Liver (tissue), 7 donors: ENCODE measurements at regions not wholly inside any gene's neighbourhood (a gene's known extent, or its start where the extent isn't known, plus 50 kb on each side); places are given as distances from the start of the nearest gene placed in this dataset.

Experiments used
- DNase-seq: peaks from one replicate; pipeline ENCODE4 v3.0.0-alpha.2; 2017; ENCODE audit warnings: low spot score
- H3K27ac ChIP-seq, 2 donors: one replicate each; pipeline ENCODE4 v1.7.0; 2013; ENCODE audit warnings: inconsistent platforms in 2 of 2, low read length in 2 of 2, control low read depth in 1 of 2, low read depth in 1 of 2, mild to moderate bottlenecking in 1 of 2
- H3K27me3 ChIP-seq, 4 donors: one replicate each; pipeline versions ENCODE4 v1.6.1 to v1.7.0; 2013; ENCODE audit warnings: low read length in 3 of 4, inconsistent platforms in 1 of 4, mild to moderate bottlenecking in 1 of 4, moderate library complexity in 1 of 4; ENCODE audit not compliant: control insufficient read depth in 4 of 4, insufficient read depth in 4 of 4
- H3K36me3 ChIP-seq, 4 donors: one replicate each; pipeline versions ENCODE4 v1.6.1 to v1.7.0; 2013; ENCODE audit warnings: low read length in 3 of 4, mild to moderate bottlenecking in 3 of 4, low read depth in 1 of 4, moderate library complexity in 1 of 4; ENCODE audit not compliant: control insufficient read depth in 4 of 4, insufficient read depth in 3 of 4
- H3K4me1 ChIP-seq, 4 donors: one replicate each; pipeline versions ENCODE4 v1.6.1 to v1.7.0; 2013; ENCODE audit warnings: low read length in 3 of 4, mild to moderate bottlenecking in 3 of 4, moderate library complexity in 1 of 4; ENCODE audit not compliant: control insufficient read depth in 4 of 4, insufficient read depth in 4 of 4
- H3K4me3 ChIP-seq, 3 donors: one replicate each; pipeline versions ENCODE4 v1.6.1 to v1.7.0; 2013; ENCODE audit warnings: low read length in 3 of 3, control low read depth in 1 of 3, low read depth in 1 of 3, mild to moderate bottlenecking in 1 of 3
- H3K9ac ChIP-seq, 2 donors: one replicate each; pipeline ENCODE4 v1.7.0; 2013; ENCODE audit warnings: low read length in 2 of 2, mild to moderate bottlenecking in 2 of 2, moderate library complexity in 2 of 2, control low read depth in 1 of 2, low read depth in 1 of 2
- H3K9me3 ChIP-seq, 4 donors: one replicate each; pipeline versions ENCODE4 v1.6.1 to v1.7.0; 2013; ENCODE audit warnings: low read length in 3 of 4; ENCODE audit not compliant: control insufficient read depth in 4 of 4
- EGR1 ChIP-seq, 2 donors: IDR thresholded peaks; 2 replicates each; pipeline ENCODE4 v1.6.1; 2016 to 2018; ENCODE audit warnings: antibody characterized with exemption in 2 of 2, low read depth in 2 of 2
- FOXA2 ChIP-seq: IDR thresholded peaks from 2 replicates; pipeline ENCODE4 v1.6.1; 2016; ENCODE audit warnings: antibody characterized with exemption
- GABPA ChIP-seq, 2 donors: IDR thresholded peaks in 1 of 2; conservative IDR thresholded peaks in 1 of 2; 2 replicates each; pipeline ENCODE4 v1.6.1; 2016; ENCODE audit warnings: antibody characterized with exemption in 2 of 2, mild to moderate bottlenecking in 1 of 2, moderate library complexity in 1 of 2
- JUND ChIP-seq, 2 donors: IDR thresholded peaks; 2 replicates each; pipeline ENCODE4 v1.6.1; 2016; ENCODE audit warnings: antibody characterized with exemption in 2 of 2
- MAX ChIP-seq: IDR thresholded peaks from 2 replicates; pipeline ENCODE4 v1.6.1; 2016; ENCODE audit warnings: antibody characterized with exemption
- RAD21 ChIP-seq, 2 donors: IDR thresholded peaks; 2 replicates each; pipeline ENCODE4 v1.6.1; 2016; ENCODE audit warnings: antibody characterized with exemption in 2 of 2, mild to moderate bottlenecking in 2 of 2
- RXRA ChIP-seq, 2 donors: IDR thresholded peaks; 2 replicates each; pipeline ENCODE4 v1.6.1; 2017 to 2018; ENCODE audit warnings: antibody characterized with exemption in 2 of 2, mild to moderate bottlenecking in 1 of 2
- SP1 ChIP-seq: IDR thresholded peaks from 2 replicates; pipeline ENCODE4 v1.6.1; 2018; ENCODE audit warnings: antibody characterized with exemption, mild to moderate bottlenecking
- TAF1 ChIP-seq: conservative IDR thresholded peaks from 2 replicates; pipeline ENCODE4 v1.6.1; 2016; ENCODE audit warnings: antibody characterized with exemption, mild to moderate bottlenecking
- YY1 ChIP-seq: IDR thresholded peaks from 2 replicates; pipeline ENCODE4 v1.6.1; 2016; ENCODE audit warnings: antibody characterized with exemption, mild to moderate bottlenecking
- WGBS: extraction: QIAGEN DNeasy Blood & Tissue Kit; methylation state at CpG from one replicate; pipeline ENCODE4 v1.1.7; 2013; 5-methylcytosine and 5-hydroxymethylcytosine counted together
- TF ChIP-seq, protein P1 (sequence below): IDR thresholded peaks from 2 replicates; pipeline ENCODE4 v1.6.1; 2016; ENCODE audit warnings: antibody characterized with exemption
- TF ChIP-seq, protein P2 (sequence below): IDR thresholded peaks from 2 replicates; pipeline ENCODE4 v1.6.1; 2016; ENCODE audit warnings: antibody characterized with exemption, mild to moderate bottlenecking
- donor health status: healthy.
- donor health status: healthy.
- donor health status: healthy.
- donor health status: healthy.

DNA sequence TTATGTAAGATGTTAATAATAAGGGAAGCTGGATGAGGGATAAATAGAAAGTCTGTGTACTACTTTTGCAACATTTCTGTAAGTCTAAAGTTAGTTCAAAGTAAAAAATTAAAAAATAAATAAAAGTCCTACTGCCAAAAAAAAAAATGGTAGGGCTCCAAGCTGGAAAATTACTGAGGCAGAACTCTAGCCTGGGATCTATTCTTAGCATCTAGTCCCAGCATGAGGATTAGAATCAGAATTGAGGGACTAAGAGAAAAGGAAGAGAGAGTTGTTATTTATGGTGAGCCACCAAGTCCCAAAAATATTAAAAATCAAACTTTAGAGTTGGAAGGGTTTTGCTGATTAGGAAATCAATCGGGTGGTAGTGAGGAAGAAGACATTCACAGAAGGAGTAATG, 110.3 kb downstream of the CYB561 start:
- Histone ChIP-seq H3K9me3 (no peaks in the 10 kb centered on the region), H3K9ac (no peak overlapping the region), H3K27ac (no peak overlapping the region), H3K4me3 (no peak overlapping the region), H3K4me1 (no peaks in the 10 kb centered on the region), H3K27me3 (no peaks in the 10 kb centered on the region), H3K36me3 (no peaks in the 10 kb centered on the region)
- TF ChIP-seq SP1, result no peak
- no peak for TF ChIP-seq JUND (IDR thresholded peaks at IDR 0.05)
- no peak for TF ChIP-seq GABPA (IDR thresholded peaks at IDR 0.05 in 1 of 2, conservative IDR thresholded peaks at IDR 0.05 in 1 of 2)
- no peak for TF ChIP-seq RXRA (IDR thresholded peaks at IDR 0.05)
- TF ChIP-seq, protein P1, sequence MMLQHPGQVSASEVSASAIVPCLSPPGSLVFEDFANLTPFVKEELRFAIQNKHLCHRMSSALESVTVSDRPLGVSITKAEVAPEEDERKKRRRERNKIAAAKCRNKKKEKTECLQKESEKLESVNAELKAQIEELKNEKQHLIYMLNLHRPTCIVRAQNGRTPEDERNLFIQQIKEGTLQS, result no peak
- TF ChIP-seq MAX, result no peak
- TF ChIP-seq, protein P2, sequence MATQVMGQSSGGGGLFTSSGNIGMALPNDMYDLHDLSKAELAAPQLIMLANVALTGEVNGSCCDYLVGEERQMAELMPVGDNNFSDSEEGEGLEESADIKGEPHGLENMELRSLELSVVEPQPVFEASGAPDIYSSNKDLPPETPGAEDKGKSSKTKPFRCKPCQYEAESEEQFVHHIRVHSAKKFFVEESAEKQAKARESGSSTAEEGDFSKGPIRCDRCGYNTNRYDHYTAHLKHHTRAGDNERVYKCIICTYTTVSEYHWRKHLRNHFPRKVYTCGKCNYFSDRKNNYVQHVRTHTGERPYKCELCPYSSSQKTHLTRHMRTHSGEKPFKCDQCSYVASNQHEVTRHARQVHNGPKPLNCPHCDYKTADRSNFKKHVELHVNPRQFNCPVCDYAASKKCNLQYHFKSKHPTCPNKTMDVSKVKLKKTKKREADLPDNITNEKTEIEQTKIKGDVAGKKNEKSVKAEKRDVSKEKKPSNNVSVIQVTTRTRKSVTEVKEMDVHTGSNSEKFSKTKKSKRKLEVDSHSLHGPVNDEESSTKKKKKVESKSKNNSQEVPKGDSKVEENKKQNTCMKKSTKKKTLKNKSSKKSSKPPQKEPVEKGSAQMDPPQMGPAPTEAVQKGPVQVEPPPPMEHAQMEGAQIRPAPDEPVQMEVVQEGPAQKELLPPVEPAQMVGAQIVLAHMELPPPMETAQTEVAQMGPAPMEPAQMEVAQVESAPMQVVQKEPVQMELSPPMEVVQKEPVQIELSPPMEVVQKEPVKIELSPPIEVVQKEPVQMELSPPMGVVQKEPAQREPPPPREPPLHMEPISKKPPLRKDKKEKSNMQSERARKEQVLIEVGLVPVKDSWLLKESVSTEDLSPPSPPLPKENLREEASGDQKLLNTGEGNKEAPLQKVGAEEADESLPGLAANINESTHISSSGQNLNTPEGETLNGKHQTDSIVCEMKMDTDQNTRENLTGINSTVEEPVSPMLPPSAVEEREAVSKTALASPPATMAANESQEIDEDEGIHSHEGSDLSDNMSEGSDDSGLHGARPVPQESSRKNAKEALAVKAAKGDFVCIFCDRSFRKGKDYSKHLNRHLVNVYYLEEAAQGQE, result no peak
- TF ChIP-seq RAD21 (IDR thresholded peaks at IDR 0.05), result no peak
- TF ChIP-seq TAF1, result no peak
- 80% methylated on average over 1 of the region's 1 CpG for WGBS
- no peak for DNase-seq

DNA sequence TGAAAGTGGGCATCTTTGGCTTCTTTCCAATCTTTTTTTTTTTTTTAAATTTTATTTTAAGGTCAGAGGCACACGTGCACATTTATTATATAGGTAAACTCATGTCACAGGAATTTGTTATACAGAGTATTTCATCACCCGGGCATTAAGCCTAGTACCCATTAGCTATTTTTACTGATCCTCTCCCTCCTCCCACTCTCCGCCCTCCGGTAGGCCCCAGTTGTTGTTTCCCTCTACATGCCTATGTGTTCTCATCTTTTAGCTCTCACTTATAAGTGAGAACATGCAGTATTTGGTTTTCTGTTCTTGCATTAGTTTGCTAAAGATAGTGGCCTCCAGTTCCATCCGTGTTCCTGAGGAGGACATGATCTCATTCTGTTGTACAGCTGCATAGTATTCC, 108.5 kb downstream of the CYB561 start:
- 93% methylated on average over 5 of the region's 5 CpGs for WGBS
- H3K4me1 ChIP-seq, result no peaks in the 10 kb centered on the region
- no peak overlapping the region for H3K27ac ChIP-seq
- DNase-seq, result no peak
- H3K27me3 ChIP-seq, result no peaks in the 10 kb centered on the region
- no peak overlapping the region for H3K4me3 ChIP-seq
- H3K36me3 ChIP-seq, result no peaks in the 10 kb centered on the region
- no peaks in the 10 kb centered on the region for H3K9me3 ChIP-seq
- H3K9ac ChIP-seq, result no peak overlapping the region
- TF ChIP-seq, protein P2, result no peak

DNA sequence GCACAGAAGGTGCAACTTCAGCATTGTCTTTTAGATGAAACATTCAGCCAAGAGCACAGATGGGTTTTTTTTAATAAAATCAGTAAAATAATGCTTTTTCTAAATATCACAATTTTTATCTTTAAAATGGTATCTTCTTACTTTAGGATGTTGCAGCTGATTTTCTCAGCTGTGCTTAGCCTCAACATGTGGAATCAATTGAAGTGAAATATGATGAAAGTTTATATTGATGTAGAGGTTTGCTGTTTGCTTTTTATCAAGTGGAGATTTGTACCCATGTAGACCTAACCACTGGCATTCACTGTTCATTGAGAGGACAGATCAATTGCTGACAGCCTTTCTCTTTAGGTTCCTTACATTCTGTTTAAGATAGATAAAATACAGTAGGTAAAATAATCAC, 107.8 kb downstream of the CYB561 start:
- DNase-seq, result no peak
- Histone ChIP-seq H3K36me3 (no peaks in the 10 kb centered on the region), H3K4me3 (no peak overlapping the region), H3K27ac (no peak overlapping the region), H3K4me1 (no peaks in the 10 kb centered on the region), H3K27me3 (no peaks in the 10 kb centered on the region), H3K9ac (no peak overlapping the region), H3K9me3 (no peaks in the 10 kb centered on the region)
- TF ChIP-seq TAF1, result no peak
- no peak for TF ChIP-seq RXRA (IDR thresholded peaks at IDR 0.05)
- TF ChIP-seq YY1, result no peak
- no peak for TF ChIP-seq SP1
- TF ChIP-seq EGR1 (IDR thresholded peaks at IDR 0.05; ENCODE audit: low read depth in 2 of 2), result no peak
- TF ChIP-seq FOXA2, result no peak
- no peak for TF ChIP-seq MAX
- TF ChIP-seq, protein P1, result no peak
